NCI-H2029 (cell line): ENCODE measurements at regions not wholly inside any gene's neighbourhood (a gene's known extent, or its start where the extent isn't known, plus 50 kb on each side); places are given as distances from the start of the nearest gene placed in this dataset.

Experiments
- DNase-seq: peaks from one replicate; lab custom pipeline; 2025; lab: John Stamatoyannopoulos, UW

GRCh38 chr2:119049968-119050704 is 108.1 kb downstream of the MARCO start:
- peak; percentile 12 for DNase-seq
